Activated naive CD4-positive, alpha-beta T cell treated with anti-CD3 and anti-CD28 coated beads for 36 hours (primary cell): ENCODE measurements at regions not wholly inside any gene's neighbourhood (a gene's known extent, or its start where the extent isn't known, plus 50 kb on each side); places are given as distances from the start of the nearest gene placed in this dataset.
"Not testable (repeated sequence)": the region's sequence is repeated elsewhere in the genome, so short reads cannot be mapped to it uniquely, and the experiment has no call there.

Experiments
- CTCF ChIA-PET: fragments of 350-600 bp; sonication (Branson Sonifier 250); formaldehyde crosslinking; loops from one replicate; lab custom pipeline; 2021; ENCODE audit warnings: antibody characterized with exemption; lab: Charles Lee
- DNase-seq: peaks from one replicate; pipeline ENCODE4 v3.0.0-alpha.2; 2020
- H3K27ac Mint-ChIP-seq: one replicate; pipeline ENCODE4 v1.8.0; 2021; ENCODE audit warnings: mild to moderate bottlenecking, mixed read lengths
- H3K27me3 Mint-ChIP-seq: one replicate; pipeline ENCODE4 v1.8.0; 2021; ENCODE audit warnings: low read depth, mixed read lengths
- H3K36me3 Mint-ChIP-seq: one replicate; pipeline ENCODE4 v1.8.0; 2021; ENCODE audit warnings: low read depth, mixed read lengths
- H3K4me1 Mint-ChIP-seq: one replicate; pipeline ENCODE4 v1.8.0; 2021; ENCODE audit warnings: low read depth, mixed read lengths
- H3K4me3 Mint-ChIP-seq: one replicate; pipeline ENCODE4 v1.8.0; 2021; ENCODE audit warnings: mild to moderate bottlenecking, moderate library complexity, mixed read lengths
- H3K9me3 Mint-ChIP-seq: one replicate; pipeline ENCODE4 v1.8.0; 2021; ENCODE audit warnings: mixed read lengths
- intact Hi-C: fragments of 100-400 bp; cut with micrococcal nuclease; formaldehyde crosslinking; loops from one replicate; pipeline ENCODE4 v1.15.1; 2023

DNA sequence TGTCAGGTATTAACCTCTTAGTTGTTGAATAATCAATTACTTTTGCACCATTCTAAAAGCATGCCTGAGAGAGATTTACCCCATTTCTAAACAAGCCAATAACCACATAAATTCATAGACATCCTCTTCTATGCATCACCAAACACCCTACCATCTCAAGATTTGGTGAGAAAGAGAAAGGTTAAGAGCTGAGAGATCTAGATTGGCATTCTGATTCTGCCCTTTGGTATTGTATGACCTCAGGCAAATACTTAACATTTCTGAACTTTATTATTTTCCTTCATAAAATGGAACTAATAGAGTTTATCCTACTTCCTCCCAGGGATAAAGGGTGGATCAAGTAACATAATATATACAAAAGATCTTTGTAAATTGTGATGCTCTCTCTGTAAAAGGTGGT is 146.5 kb upstream of the MME start:
- Mint-ChIP-seq H3K4me1 (no peaks in the 10 kb centered on the region), H3K9me3 (no peaks in the 10 kb centered on the region), H3K4me3 (no peak overlapping the region), H3K27ac (no peak overlapping the region), H3K36me3 (no peaks in the 10 kb centered on the region), H3K27me3 (no peaks in the 10 kb centered on the region)
- intact Hi-C loops: no loop called here
- no peak for DNase-seq
- CTCF ChIA-PET: no interaction called here

DNA sequence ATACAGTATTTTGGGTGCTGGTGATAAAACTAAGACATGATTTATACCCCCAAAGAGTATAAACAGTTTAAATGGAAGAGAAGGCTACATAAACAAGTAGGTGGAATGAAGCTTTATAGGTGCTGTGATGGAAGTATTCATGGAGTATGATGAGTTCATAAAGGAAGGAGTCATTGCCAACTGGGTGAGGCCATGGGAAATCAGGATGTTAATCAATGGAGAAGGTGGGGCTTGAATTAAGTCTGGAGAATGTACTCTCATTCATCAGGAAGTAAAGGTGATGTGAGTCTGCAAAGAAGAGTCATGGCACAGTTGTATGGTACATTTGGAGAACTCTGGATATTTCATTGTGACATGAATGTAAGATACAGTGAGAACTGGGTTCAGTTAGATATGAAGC is 147.5 kb upstream of the MME start:
- Mint-ChIP-seq H3K9me3 (no peaks in the 10 kb centered on the region), H3K27me3 (no peaks in the 10 kb centered on the region), H3K4me1 (no peaks in the 10 kb centered on the region), H3K36me3 (no peaks in the 10 kb centered on the region), H3K4me3 (no peak overlapping the region), H3K27ac (no peak overlapping the region)
- CTCF ChIA-PET: no interaction called here
- intact Hi-C loops: no loop called here
- DNase-seq: no peak

GRCh38 chr3:154931484-154931883 is 148.6 kb upstream of the MME start:
- CTCF ChIA-PET: no interaction called here
- H3K27ac Mint-ChIP-seq: no peak overlapping the region
- H3K9me3 Mint-ChIP-seq: no peaks in the 10 kb centered on the region
- intact Hi-C loops: no loop called here
- no peaks in the 10 kb centered on the region for H3K4me1 Mint-ChIP-seq
- H3K36me3 Mint-ChIP-seq: no peaks in the 10 kb centered on the region
- DNase-seq: no peak
- H3K27me3 Mint-ChIP-seq: no peaks in the 10 kb centered on the region
- H3K4me3 Mint-ChIP-seq: no peak overlapping the region

DNA sequence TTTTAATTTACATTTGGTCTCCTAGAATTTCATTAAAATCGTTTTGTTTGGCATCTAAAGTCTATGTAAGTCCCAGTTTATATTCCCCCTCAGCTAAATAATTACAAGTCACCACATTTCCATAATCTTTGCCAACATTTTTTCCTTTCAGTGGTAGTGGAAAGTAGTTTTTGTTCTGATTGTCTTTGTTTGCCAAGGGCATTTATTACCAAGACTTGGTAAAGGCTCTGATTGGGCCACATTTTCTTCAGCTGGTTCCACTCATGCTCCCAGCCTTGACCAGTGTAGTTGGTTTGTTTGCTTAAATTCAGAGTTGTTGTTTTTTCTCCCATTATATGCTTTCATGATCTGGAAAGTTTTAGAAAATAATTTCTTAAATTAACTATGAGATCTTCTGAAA is 153.4 kb upstream of the MME start:
- peaks cover 5% of the 10 kb centered on the region for H3K9me3 Mint-ChIP-seq
- H3K4me3 Mint-ChIP-seq: no peak overlapping the region
- CTCF ChIA-PET: no interaction called here
- no peak overlapping the region for H3K27ac Mint-ChIP-seq
- no peaks in the 10 kb centered on the region for H3K27me3 Mint-ChIP-seq
- H3K36me3 Mint-ChIP-seq: no peaks in the 10 kb centered on the region
- H3K4me1 Mint-ChIP-seq: no peaks in the 10 kb centered on the region
- DNase-seq: no peak
- intact Hi-C loops: no loop called here

DNA sequence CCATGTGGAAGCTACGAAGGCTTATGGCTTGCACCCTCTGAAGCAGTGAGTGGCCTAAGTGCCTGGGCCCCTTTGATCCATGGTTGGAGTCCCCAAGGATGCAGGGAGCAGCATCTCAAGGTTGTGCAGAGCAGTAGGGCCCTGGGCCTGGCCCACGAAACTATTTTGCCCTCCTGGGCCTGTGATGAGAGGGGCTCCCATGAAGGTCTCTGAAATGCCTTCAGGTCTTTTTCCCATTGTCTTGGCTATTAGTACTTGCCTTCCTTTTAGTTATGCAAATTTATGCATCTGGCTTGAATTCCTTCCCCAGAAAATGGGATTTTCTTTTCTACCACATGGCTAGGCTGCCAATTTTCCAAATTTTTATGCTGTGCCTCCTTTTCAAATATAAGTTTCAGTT is 158.8 kb upstream of the MME start:
- H3K36me3 Mint-ChIP-seq: no peaks in the 10 kb centered on the region
- H3K4me3 Mint-ChIP-seq: no peak overlapping the region
- no peaks in the 10 kb centered on the region for H3K27me3 Mint-ChIP-seq
- CTCF ChIA-PET: interaction anchor here (0.5 kb wide), 1 partner anchor 797 kb away, joined by 3 read pairs; no protein-coding TSS in a partner anchor
- no peak for DNase-seq
- intact Hi-C loops: no loop called here
- H3K9me3 Mint-ChIP-seq: peaks cover 10% of the 10 kb centered on the region
- H3K4me1 Mint-ChIP-seq: no peaks in the 10 kb centered on the region
- no peak overlapping the region for H3K27ac Mint-ChIP-seq

DNA sequence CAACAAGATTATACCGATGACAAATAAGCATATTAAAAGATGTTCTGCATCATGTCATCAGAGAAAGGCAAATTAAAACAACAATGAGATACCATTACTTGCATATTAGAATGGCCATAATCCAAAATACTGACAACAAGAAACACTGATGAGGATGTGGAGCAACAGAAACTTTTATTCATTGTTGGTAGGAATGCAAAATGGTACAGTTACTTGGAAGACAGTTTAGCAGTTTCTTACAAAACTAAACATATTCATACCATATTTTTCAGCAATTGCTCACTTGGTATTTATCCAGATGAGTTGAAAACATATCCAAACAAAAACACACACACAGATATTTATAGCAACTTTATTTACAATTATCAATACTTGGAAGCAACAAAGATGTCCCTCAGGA is 160.9 kb upstream of the MME start:
- Mint-ChIP-seq H3K36me3 (no peaks in the 10 kb centered on the region), H3K4me3 (no peak overlapping the region), H3K9me3 (peaks cover 11% of the 10 kb centered on the region), H3K27ac (no peak overlapping the region), H3K27me3 (no peaks in the 10 kb centered on the region), H3K4me1 (no peaks in the 10 kb centered on the region)
- DNase-seq: no peak
- intact Hi-C loops: no loop called here
- CTCF ChIA-PET: no interaction called here

DNA sequence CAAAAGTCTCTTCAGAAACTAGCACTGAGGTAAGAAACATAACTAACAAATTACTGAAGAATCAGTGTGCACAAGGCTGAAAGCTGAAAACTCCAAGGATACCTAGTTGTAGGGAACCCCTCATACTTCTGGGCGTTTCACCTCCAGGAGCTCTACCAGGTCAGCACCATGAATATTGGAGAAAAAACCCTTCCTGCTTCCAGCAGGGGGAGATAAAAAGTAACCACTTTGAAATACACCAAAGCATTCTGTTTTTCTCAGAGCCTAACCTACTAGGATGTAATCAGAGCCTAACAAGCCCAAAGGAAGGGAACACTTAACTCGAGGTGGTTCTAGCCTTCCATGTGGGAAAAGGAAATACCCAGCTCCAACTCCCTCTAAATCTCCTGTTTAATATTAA is 175.8 kb upstream of the MME start:
- H3K27ac Mint-ChIP-seq: no peak overlapping the region
- H3K4me1 Mint-ChIP-seq: no peaks in the 10 kb centered on the region
- no peak for DNase-seq
- H3K27me3 Mint-ChIP-seq: peaks cover 2% of the 10 kb centered on the region
- intact Hi-C loops: no loop called here
- H3K9me3 Mint-ChIP-seq: peaks cover 3% of the 10 kb centered on the region
- CTCF ChIA-PET: no interaction called here
- H3K4me3 Mint-ChIP-seq: no peak overlapping the region
- no peaks in the 10 kb centered on the region for H3K36me3 Mint-ChIP-seq

DNA sequence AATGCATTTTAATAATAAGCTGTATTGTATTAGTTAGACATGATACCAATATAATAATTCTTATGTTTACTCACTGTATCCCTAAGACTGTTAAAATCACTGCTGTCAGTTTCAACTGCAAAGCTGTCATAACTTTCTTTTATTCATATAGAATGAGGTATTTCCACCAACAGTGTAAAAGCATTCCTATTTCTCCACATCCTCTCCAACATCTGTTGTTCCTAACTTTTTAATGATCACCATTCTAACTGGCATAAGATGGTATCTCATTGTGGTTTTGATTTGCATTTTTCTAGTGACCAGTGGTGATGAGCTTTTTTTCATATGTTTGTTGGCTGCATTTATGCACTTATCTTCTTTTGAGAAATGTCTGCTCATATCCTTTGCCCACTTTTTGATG is 177.6 kb upstream of the MME start:
- H3K27ac Mint-ChIP-seq, CTCF ChIA-PET, intact Hi-C loops: not testable (repeated sequence)

DNA sequence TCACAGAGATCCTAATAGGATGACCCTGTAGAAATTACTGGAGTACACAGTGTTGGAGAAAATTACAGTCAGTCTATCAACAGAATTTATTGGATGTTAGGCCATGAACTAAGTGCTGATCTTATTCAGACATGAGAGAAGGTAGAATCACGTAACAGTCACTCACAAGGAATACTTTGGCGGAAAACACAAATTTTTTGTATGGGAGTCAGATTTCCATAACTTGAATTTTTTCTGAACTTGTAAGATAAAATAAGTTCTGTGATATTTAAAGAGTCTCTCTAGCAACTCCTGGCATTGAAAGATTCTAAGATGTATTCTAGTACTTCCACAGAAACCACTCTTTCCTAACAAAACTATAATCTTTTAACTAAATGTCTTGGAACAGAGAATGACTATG is 178.8 kb upstream of the MME start:
- H3K4me1 Mint-ChIP-seq: no peaks in the 10 kb centered on the region
- no peaks in the 10 kb centered on the region for H3K36me3 Mint-ChIP-seq
- H3K9me3 Mint-ChIP-seq: peaks cover 3% of the 10 kb centered on the region
- H3K4me3 Mint-ChIP-seq: no peak overlapping the region
- intact Hi-C loops: no loop called here
- DNase-seq: no peak
- H3K27ac Mint-ChIP-seq: no peak overlapping the region
- H3K27me3 Mint-ChIP-seq: peaks cover 2% of the 10 kb centered on the region
- CTCF ChIA-PET: no interaction called here

More for the DNA sequence above, 177.6 kb upstream of the MME start:
- H3K27me3 Mint-ChIP-seq, H3K4me3 Mint-ChIP-seq, DNase-seq, H3K9me3 Mint-ChIP-seq, H3K4me1 Mint-ChIP-seq, H3K36me3 Mint-ChIP-seq: not testable (repeated sequence)

DNA sequence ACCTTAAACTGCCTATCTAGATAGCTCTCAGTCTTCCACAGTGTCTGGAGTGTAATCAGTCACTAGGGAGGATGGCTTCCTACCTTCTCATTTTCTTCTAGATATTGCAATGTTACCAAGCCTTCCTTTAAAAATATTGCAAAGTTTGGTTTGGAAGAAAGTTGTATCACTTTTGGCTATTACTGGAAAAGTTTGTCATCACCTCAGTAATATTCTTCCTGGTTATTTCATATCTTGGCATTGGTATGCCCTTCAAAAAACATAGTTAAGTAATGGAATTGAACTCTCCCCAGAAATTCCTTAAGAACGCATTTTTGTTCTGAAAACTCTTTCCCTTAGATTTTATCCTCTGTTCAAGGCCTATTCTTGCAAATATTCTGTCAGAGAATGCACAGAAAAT is 179.3 kb upstream of the MME start:
- Mint-ChIP-seq H3K27me3 (peaks cover 2% of the 10 kb centered on the region), H3K27ac (no peak overlapping the region), H3K9me3 (peaks cover 4% of the 10 kb centered on the region), H3K4me3 (no peak overlapping the region), H3K4me1 (no peaks in the 10 kb centered on the region), H3K36me3 (no peaks in the 10 kb centered on the region)
- intact Hi-C loops: no loop called here
- CTCF ChIA-PET: no interaction called here
- no peak for DNase-seq

DNA sequence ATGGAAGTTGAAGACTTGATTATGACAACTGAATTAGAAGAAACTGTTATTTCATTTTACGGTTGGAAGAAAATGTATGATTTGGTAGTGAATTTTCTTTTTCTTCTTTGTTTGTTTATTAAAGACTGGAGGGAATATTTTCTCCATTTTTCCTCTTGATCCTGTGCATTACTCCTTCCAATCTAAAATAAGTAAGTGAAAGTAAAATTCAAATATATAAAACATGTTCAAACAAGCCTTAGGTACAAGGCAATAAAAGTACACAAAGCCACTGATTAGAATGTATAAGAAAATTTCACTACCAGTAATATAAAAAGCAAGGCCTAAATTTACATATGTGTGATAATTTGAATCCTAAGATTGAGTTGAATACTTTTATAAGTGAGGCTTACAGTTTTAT is 181.2 kb upstream of the MME start:
- intact Hi-C loops: no loop called here
- H3K4me3 Mint-ChIP-seq: no peak overlapping the region
- no peak for DNase-seq
- H3K4me1 Mint-ChIP-seq: no peaks in the 10 kb centered on the region
- H3K36me3 Mint-ChIP-seq: no peaks in the 10 kb centered on the region
- H3K27me3 Mint-ChIP-seq: peaks cover 2% of the 10 kb centered on the region
- no peak overlapping the region for H3K27ac Mint-ChIP-seq
- peaks cover 4% of the 10 kb centered on the region for H3K9me3 Mint-ChIP-seq
- CTCF ChIA-PET: no interaction called here

DNA sequence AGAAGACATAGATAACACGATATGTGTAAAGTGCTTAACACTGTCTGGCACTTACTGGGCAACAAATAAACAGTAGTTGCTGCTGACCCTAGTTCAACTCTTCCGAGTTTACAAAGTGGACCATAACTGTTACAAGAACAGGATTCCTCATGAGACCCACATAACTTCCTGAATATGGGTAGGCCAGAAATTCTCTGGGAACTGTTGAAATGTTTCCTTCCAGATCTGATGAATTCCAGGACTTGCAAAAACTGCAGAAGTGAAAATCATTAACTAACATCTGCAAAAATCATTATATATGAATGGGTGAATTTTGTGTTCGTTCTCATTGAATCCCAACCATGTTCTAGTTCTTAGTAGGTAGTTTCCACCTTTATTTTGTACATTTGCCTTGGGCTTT is 181.7 kb upstream of the MME start:
- H3K27me3 Mint-ChIP-seq: peaks cover 2% of the 10 kb centered on the region
- no peak overlapping the region for H3K27ac Mint-ChIP-seq
- H3K4me1 Mint-ChIP-seq: no peaks in the 10 kb centered on the region
- no peaks in the 10 kb centered on the region for H3K36me3 Mint-ChIP-seq
- intact Hi-C loops: no loop called here
- CTCF ChIA-PET: no interaction called here
- H3K9me3 Mint-ChIP-seq: peaks cover 4% of the 10 kb centered on the region
- no peak overlapping the region for H3K4me3 Mint-ChIP-seq
- DNase-seq: no peak

- H3K9me3 Mint-ChIP-seq: peaks cover 4% of the 10 kb centered on the region
- H3K27me3 Mint-ChIP-seq: no peaks in the 10 kb centered on the region
- no peak overlapping the region for H3K27ac Mint-ChIP-seq
- H3K4me3 Mint-ChIP-seq: no peak overlapping the region
- no peaks in the 10 kb centered on the region for H3K4me1 Mint-ChIP-seq
- DNase-seq: no peak
- intact Hi-C loops: no loop called here
- no peaks in the 10 kb centered on the region for H3K36me3 Mint-ChIP-seq
- CTCF ChIA-PET: no interaction called here
Measured at GRCh38 chr3:154893813-154894212, 186.3 kb upstream of the MME start.

DNA sequence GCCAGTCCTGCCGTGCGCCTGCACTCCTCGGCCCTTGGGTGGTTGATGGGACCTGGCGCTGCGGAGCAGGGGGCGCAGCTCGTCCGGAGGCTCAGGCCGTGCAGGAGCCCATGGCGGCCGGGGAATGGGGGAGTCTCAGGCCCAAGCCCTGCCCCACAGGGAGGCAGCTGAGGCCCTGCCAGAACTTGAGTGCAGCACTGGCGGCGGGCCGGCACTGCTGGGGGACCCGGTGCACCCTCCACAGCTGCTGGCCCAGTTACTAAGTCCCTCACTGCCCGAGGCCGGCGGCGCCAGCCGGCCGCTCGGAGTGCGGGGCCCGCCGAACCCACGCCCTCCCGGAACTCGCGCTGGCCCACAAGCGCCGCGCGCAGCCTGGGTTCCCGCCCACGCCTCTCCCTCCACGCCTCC is 190.9 kb upstream of the MME start:
- H3K27ac Mint-ChIP-seq: no peak overlapping the region
- H3K36me3 Mint-ChIP-seq: no peaks in the 10 kb centered on the region
- peaks cover 2% of the 10 kb centered on the region for H3K9me3 Mint-ChIP-seq
- no peak for DNase-seq
- H3K4me1 Mint-ChIP-seq: no peaks in the 10 kb centered on the region
- no peak overlapping the region for H3K4me3 Mint-ChIP-seq
- H3K27me3 Mint-ChIP-seq: no peaks in the 10 kb centered on the region
- intact Hi-C loops: no loop called here
- CTCF ChIA-PET: no interaction called here
